ENCODE measurements at regions not wholly inside any gene's neighbourhood (a gene's known extent, or its start where the extent isn't known, plus 50 kb on each side); places are given as distances from the start of the nearest gene placed in this dataset.
"Not testable (repeated sequence)": the region's sequence is repeated elsewhere in the genome, so short reads cannot be mapped to it uniquely, and the experiment has no call there.

DNA sequence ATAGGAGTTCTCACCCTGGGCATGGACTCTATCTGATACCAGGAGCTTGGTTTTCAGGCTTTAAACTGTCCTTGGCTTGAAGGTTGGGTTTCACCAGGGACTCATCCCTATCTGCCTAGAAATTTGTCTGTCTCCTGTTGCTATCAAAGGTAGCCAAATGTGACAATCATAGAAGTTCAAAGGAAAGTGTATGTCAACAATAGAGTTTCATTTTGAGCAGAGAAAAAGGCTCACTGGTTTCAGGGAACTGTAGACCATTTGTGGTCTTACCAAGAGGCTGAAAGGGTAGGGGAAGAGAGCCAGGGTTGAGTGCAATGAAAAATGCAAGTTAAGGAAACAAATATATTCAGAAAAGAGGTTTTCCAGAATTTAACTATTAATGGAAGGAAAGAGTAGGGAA is 966.8 kb upstream of the CITED2 start:
- Histone ChIP-seq H3K9ac (ENCODE audit: low read depth, low read length) (no peak overlapping the region), H3K4me3 (ENCODE audit: low read depth, low read length) (no peak overlapping the region), H3K4me1 (ENCODE audit: control insufficient read depth, insufficient read depth, low read length) (no peaks in the 10 kb centered on the region), H3K27me3 (ENCODE audit: control insufficient read depth, insufficient read depth, low read length) (no peaks in the 10 kb centered on the region), H3K9me3 (ENCODE audit: control insufficient read depth, insufficient read depth, low read length) (no peaks in the 10 kb centered on the region), H3K36me3 (ENCODE audit: control insufficient read depth, insufficient read depth, low read length) (no peaks in the 10 kb centered on the region)

DNA sequence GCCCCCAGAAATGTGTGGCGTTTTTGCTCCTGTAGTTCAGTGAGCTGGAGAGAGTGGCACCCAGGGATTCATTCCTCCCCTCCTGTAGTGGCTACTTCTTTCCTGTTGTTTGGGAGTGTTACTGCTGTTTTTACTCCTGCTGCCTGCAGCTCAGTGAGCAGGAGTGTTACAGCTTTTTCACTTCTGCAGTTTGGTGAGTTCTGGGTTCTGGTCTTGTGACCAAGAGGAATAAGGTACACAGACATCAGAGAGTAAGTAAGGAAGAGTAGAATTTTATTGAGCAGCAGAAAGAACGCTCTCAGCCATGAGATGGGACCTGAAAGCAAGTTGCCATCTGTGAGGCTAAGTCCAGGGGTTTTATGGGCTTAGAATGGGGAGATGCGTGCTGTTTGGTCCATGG is 966.3 kb upstream of the CITED2 start:
- H3K36me3 ChIP-seq (ENCODE audit: control insufficient read depth, insufficient read depth, low read length): no peaks in the 10 kb centered on the region
- no peak overlapping the region for H3K9ac ChIP-seq (ENCODE audit: low read depth, low read length)
- no peak overlapping the region for H3K4me3 ChIP-seq (ENCODE audit: low read depth, low read length)
- no peaks in the 10 kb centered on the region for H3K4me1 ChIP-seq (ENCODE audit: control insufficient read depth, insufficient read depth, low read length)
- no peaks in the 10 kb centered on the region for H3K9me3 ChIP-seq (ENCODE audit: control insufficient read depth, insufficient read depth, low read length)
- no peaks in the 10 kb centered on the region for H3K27me3 ChIP-seq (ENCODE audit: control insufficient read depth, insufficient read depth, low read length)

DNA sequence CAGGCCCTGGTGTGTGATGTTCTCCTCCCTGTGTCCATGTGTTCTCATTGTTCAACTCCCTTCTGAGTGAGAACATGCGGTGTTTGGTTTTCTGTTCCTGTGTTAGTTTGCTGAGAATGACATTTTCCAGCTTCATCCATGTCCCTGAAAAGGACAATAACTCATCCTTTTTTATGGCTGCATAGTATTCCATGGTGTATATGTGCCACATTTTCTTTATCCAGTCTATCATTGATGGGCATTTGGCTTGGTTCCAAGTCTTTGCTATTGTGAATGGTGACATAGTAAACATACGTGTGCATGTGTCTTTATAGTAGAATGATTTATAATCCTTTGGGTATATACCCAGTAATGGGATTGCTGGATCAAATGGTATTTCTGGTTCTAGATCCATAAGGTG is 964.6 kb upstream of the CITED2 start:
- not testable (repeated sequence) for H3K4me1 ChIP-seq (ENCODE audit: control insufficient read depth, insufficient read depth, low read length); H3K9me3 ChIP-seq (ENCODE audit: control insufficient read depth, insufficient read depth, low read length)

DNA sequence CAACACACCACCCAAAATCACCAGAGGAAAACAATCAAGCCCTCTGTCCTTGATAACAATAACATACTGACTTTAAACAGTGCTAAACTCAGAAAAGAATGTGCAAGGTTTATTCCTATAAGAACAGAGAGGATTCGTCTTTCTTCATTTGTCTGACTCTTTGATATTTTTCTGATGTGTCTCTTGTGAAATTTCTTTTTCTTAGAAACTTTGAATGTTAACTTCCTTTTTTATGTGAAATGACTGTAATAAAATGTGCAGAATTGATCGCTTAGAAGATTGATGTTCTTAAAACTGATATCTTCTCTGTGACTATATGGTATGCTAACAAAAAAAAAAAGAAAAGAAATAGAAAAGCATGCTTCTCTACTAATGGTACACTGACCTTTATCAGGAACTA is 947.4 kb upstream of the CITED2 start:
- H3K4me3 ChIP-seq (ENCODE audit: low read depth, low read length): no peak overlapping the region
- no peaks in the 10 kb centered on the region for H3K27me3 ChIP-seq (ENCODE audit: control insufficient read depth, insufficient read depth, low read length)
- H3K36me3 ChIP-seq (ENCODE audit: control insufficient read depth, insufficient read depth, low read length): no peaks in the 10 kb centered on the region
- H3K4me1 ChIP-seq (ENCODE audit: control insufficient read depth, insufficient read depth, low read length): peaks cover 3% of the 10 kb centered on the region
- H3K9ac ChIP-seq (ENCODE audit: low read depth, low read length): no peak overlapping the region
- no peaks in the 10 kb centered on the region for H3K9me3 ChIP-seq (ENCODE audit: control insufficient read depth, insufficient read depth, low read length)

More for the DNA sequence above, 964.6 kb upstream of the CITED2 start:
- not testable (repeated sequence) for H3K9ac ChIP-seq (ENCODE audit: low read depth, low read length); H3K36me3 ChIP-seq (ENCODE audit: control insufficient read depth, insufficient read depth, low read length); H3K4me3 ChIP-seq (ENCODE audit: low read depth, low read length); H3K27me3 ChIP-seq (ENCODE audit: control insufficient read depth, insufficient read depth, low read length)

DNA sequence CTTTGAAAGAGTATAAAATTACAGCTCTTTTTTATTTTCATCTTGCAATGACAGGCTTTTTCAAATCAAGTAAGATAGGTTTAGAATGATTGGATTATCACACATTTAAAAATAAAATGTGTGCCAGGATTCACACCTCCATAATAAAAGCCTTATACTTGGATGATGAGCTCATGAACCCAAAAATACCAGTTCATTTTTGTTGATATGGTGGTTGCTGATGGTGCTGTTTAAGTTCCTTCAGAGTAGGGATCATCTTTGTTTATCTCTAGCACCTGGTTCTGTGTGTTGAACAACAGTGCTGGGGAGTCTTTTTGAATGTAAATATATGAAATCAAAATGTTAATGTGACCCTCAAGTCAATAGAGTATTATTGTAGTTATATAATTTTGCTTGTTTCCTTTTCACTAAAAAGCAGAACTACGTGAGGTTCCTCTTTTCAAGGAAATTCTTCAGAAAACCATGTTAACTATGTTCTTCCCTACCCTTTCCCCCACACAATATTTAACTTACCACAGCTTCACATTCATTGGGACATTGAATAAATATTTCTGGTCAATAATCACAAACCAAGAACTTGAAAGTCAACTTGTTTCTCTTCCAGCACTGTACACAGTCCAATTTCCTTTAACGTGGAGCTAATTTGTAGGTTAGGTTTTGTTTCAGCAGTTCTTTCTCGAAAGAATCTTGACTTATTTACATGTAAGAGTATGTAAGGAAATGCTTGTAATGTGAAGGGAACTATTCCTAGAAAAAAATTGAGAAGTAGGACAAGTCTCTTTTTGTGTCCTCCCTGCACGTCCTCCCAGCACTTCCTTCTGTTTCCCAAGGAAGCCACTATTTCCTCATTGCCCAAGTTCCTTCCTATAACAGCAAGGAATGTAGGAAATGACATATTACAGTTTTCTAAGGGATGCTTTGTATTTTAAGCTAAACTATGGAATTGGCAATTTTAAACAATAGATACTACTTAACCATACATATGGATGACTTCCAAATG is 945.9 kb upstream of the CITED2 start:
- Histone ChIP-seq H3K27me3 (ENCODE audit: control insufficient read depth, insufficient read depth, low read length) (no peaks in the 10 kb centered on the region), H3K4me3 (ENCODE audit: low read depth, low read length) (no peak overlapping the region), H3K9me3 (ENCODE audit: control insufficient read depth, insufficient read depth, low read length) (no peaks in the 10 kb centered on the region), H3K9ac (ENCODE audit: low read depth, low read length) (no peak overlapping the region), H3K4me1 (ENCODE audit: control insufficient read depth, insufficient read depth, low read length) (peaks cover 3% of the 10 kb centered on the region), H3K36me3 (ENCODE audit: control insufficient read depth, insufficient read depth, low read length) (no peaks in the 10 kb centered on the region)

DNA sequence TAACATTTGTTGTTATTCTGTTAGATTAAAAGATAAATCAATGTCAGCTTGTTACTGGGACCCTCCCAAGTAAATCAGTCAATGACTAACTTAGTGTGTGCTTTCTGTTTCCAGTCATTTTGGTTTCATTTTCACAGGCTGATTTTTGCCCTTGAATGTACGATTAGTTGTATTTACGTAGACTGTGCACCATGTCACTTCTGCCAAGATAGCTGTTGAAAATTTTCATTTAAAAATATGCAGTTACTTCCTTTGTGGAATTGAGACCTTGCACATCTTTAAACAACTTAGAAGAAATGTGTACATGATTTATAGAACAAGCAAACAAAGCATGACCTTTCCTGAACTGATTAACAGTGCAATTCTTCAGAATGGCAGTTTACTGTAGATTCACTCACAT is 944.8 kb upstream of the CITED2 start:
- Histone ChIP-seq H3K4me1 (ENCODE audit: control insufficient read depth, insufficient read depth, low read length) (peaks cover 3% of the 10 kb centered on the region), H3K27me3 (ENCODE audit: control insufficient read depth, insufficient read depth, low read length) (no peaks in the 10 kb centered on the region), H3K9me3 (ENCODE audit: control insufficient read depth, insufficient read depth, low read length) (no peaks in the 10 kb centered on the region), H3K4me3 (ENCODE audit: low read depth, low read length) (no peak overlapping the region), H3K9ac (ENCODE audit: low read depth, low read length) (no peak overlapping the region), H3K36me3 (ENCODE audit: control insufficient read depth, insufficient read depth, low read length) (no peaks in the 10 kb centered on the region)

DNA sequence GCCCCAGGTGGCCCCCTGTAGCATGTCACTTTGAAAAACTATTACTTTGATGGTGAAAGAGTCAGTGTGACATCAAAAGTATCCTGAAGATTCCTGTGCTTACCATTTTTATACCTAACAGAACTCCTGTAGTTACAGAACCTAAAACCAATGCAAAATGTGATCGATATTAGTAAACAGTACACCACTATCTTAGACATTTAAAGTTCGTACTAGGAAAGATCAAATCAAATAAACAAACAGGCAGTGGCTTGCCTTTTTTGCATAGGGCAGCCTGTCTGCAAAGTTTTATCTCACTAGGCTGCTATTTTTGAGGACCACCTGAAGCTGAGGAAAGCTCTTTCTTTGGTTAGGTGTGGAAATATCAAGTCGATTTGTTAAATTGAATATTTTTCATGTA is 944.0 kb upstream of the CITED2 start:
- Histone ChIP-seq H3K4me3 (ENCODE audit: low read depth, low read length) (no peak overlapping the region), H3K36me3 (ENCODE audit: control insufficient read depth, insufficient read depth, low read length) (no peaks in the 10 kb centered on the region), H3K9ac (ENCODE audit: low read depth, low read length) (no peak overlapping the region), H3K4me1 (ENCODE audit: control insufficient read depth, insufficient read depth, low read length) (peaks cover 3% of the 10 kb centered on the region), H3K27me3 (ENCODE audit: control insufficient read depth, insufficient read depth, low read length) (no peaks in the 10 kb centered on the region), H3K9me3 (ENCODE audit: control insufficient read depth, insufficient read depth, low read length) (no peaks in the 10 kb centered on the region)

DNA sequence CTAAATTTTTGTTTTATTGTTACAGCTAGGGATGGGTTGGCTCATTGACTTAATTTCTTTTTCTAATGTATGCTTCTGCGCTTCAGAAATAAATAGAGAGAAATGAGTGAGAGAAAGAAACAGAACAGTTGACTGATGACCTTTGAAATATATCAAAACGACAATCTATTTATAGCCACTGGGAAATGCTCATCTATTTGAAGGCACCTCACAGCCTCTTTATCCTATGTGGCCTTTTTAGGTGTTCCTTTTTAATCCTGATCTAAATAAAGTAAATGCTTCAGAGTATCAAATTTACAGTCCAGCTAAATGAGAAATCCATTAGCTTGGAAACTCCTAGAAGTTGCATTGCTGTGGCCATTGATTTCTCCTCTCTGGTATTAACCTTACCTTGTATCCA is 943.5 kb upstream of the CITED2 start:
- no peaks in the 10 kb centered on the region for H3K36me3 ChIP-seq (ENCODE audit: control insufficient read depth, insufficient read depth, low read length)
- peaks cover 3% of the 10 kb centered on the region for H3K4me1 ChIP-seq (ENCODE audit: control insufficient read depth, insufficient read depth, low read length)
- H3K9ac ChIP-seq (ENCODE audit: low read depth, low read length): no peak overlapping the region
- no peaks in the 10 kb centered on the region for H3K9me3 ChIP-seq (ENCODE audit: control insufficient read depth, insufficient read depth, low read length)
- H3K4me3 ChIP-seq (ENCODE audit: low read depth, low read length): no peak overlapping the region
- no peaks in the 10 kb centered on the region for H3K27me3 ChIP-seq (ENCODE audit: control insufficient read depth, insufficient read depth, low read length)

DNA sequence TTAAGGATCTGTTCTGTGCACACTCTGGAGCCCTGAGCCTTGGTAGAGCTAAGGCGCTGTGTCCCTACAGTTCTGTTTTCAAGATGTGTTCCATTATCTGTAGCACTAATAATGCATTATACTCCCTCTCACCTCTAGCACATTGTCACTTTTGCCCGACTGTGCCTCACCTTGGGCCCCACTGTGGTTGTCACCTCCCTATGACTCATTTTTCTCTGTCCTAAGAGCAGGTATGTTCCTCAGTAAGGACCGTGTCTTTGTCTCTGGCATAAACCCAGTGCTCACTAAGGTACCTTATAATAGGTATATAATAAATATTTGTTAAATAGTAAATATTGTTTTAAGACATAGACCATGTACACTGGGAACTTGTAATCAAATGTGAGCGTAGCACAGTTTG is 942.5 kb upstream of the CITED2 start:
- H3K27me3 ChIP-seq (ENCODE audit: control insufficient read depth, insufficient read depth, low read length): no peaks in the 10 kb centered on the region
- H3K36me3 ChIP-seq (ENCODE audit: control insufficient read depth, insufficient read depth, low read length): no peaks in the 10 kb centered on the region
- no peak overlapping the region for H3K9ac ChIP-seq (ENCODE audit: low read depth, low read length)
- peaks cover 3% of the 10 kb centered on the region for H3K4me1 ChIP-seq (ENCODE audit: control insufficient read depth, insufficient read depth, low read length)
- H3K4me3 ChIP-seq (ENCODE audit: low read depth, low read length): no peak overlapping the region
- no peaks in the 10 kb centered on the region for H3K9me3 ChIP-seq (ENCODE audit: control insufficient read depth, insufficient read depth, low read length)

DNA sequence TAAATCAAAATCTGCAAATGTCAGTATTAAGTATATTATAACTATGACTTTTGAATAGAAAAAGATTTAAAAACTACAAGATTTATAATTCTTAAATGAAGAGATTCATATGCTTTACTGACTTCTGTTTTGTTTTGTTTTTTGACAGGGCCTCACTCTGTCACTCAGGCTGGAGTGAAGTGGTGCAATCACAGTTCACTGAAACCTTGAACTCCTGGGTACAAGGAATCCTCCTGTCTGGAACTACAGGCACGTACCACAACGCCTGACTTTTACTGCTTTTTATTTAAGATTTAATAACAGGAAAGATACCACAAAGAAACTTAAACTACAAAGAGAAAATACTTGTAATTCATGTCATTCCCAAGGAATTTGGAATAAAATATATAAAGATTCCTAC is 940.2 kb upstream of the CITED2 start:
- Histone ChIP-seq H3K4me3 (ENCODE audit: low read depth, low read length) (no peak overlapping the region), H3K9me3 (ENCODE audit: control insufficient read depth, insufficient read depth, low read length) (no peaks in the 10 kb centered on the region), H3K27me3 (ENCODE audit: control insufficient read depth, insufficient read depth, low read length) (no peaks in the 10 kb centered on the region)

DNA sequence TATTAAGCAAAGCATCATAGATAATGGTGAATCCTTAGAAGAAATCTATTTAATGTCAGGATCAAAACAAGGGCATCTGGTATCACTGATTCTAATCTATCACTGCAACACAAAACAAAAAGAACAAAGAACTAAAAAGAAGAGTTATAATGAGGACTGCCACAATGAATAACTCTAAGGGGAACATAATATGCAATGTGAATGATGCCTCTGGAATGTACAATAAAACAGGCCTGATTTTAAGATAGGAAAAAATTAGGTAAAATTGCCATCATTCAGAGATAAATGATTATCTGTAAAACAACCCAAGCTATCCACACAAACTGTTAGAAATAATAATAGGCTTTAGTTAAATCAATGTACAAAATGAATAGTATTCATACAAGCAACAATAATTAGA is 936.7 kb upstream of the CITED2 start:
- H3K27me3 ChIP-seq (ENCODE audit: control insufficient read depth, insufficient read depth, low read length): no peaks in the 10 kb centered on the region
- no peak overlapping the region for H3K4me3 ChIP-seq (ENCODE audit: low read depth, low read length)
- H3K9me3 ChIP-seq (ENCODE audit: control insufficient read depth, insufficient read depth, low read length): no peaks in the 10 kb centered on the region
- H3K36me3 ChIP-seq (ENCODE audit: control insufficient read depth, insufficient read depth, low read length): no peaks in the 10 kb centered on the region
- H3K4me1 ChIP-seq (ENCODE audit: control insufficient read depth, insufficient read depth, low read length): no peaks in the 10 kb centered on the region
- no peak overlapping the region for H3K9ac ChIP-seq (ENCODE audit: low read depth, low read length)

More for the DNA sequence above, 940.2 kb upstream of the CITED2 start:
- no peak overlapping the region for H3K9ac ChIP-seq (ENCODE audit: low read depth, low read length)
- H3K4me1 ChIP-seq (ENCODE audit: control insufficient read depth, insufficient read depth, low read length): no peaks in the 10 kb centered on the region
- H3K36me3 ChIP-seq (ENCODE audit: control insufficient read depth, insufficient read depth, low read length): no peaks in the 10 kb centered on the region

DNA sequence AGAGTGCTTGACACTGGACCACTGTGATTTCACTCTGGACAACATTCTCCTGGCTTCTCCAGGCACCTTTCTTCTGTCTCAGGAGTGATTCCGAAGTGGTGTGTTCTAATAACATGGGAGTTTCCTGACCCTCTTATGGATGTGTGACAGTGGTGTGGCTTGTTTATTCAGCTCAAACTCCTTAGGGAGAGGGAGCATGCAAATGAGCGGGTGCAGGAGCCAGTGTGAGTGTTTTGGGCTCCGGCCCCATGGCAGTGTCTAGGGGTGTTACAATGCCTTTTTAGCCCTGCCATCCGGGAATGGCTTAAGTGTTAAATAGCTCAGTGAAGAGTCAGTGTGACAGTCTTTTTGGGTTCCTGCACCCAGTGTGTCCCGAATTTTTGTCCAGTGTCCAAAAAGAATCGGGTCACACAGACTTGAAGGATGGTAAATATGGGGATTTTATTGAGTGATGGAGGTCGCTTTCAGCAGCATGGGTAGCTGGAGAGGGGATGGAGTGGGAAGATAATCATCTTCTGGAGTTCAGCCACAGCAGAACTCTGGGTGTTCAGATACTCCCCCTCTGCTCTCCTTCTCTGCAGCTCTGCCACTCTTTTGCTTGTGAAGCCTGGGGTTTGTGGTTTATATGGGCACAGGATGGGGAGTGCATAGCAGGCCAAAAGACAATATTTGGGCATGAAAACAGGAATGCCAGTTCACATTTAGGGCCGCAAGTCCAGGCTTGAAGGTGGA is 928.9 kb upstream of the CITED2 start:
- no peaks in the 10 kb centered on the region for H3K27me3 ChIP-seq (ENCODE audit: control insufficient read depth, insufficient read depth, low read length)
- H3K9ac ChIP-seq (ENCODE audit: low read depth, low read length): no peak overlapping the region
- H3K4me1 ChIP-seq (ENCODE audit: control insufficient read depth, insufficient read depth, low read length): no peaks in the 10 kb centered on the region
- H3K4me3 ChIP-seq (ENCODE audit: low read depth, low read length): no peak overlapping the region
- H3K36me3 ChIP-seq (ENCODE audit: control insufficient read depth, insufficient read depth, low read length): no peaks in the 10 kb centered on the region
- no peaks in the 10 kb centered on the region for H3K9me3 ChIP-seq (ENCODE audit: control insufficient read depth, insufficient read depth, low read length)
